ENCODE measurements at regions not wholly inside any gene's neighbourhood (a gene's known extent, or its start where the extent isn't known, plus 50 kb on each side); places are given as distances from the start of the nearest gene placed in this dataset.

DNA sequence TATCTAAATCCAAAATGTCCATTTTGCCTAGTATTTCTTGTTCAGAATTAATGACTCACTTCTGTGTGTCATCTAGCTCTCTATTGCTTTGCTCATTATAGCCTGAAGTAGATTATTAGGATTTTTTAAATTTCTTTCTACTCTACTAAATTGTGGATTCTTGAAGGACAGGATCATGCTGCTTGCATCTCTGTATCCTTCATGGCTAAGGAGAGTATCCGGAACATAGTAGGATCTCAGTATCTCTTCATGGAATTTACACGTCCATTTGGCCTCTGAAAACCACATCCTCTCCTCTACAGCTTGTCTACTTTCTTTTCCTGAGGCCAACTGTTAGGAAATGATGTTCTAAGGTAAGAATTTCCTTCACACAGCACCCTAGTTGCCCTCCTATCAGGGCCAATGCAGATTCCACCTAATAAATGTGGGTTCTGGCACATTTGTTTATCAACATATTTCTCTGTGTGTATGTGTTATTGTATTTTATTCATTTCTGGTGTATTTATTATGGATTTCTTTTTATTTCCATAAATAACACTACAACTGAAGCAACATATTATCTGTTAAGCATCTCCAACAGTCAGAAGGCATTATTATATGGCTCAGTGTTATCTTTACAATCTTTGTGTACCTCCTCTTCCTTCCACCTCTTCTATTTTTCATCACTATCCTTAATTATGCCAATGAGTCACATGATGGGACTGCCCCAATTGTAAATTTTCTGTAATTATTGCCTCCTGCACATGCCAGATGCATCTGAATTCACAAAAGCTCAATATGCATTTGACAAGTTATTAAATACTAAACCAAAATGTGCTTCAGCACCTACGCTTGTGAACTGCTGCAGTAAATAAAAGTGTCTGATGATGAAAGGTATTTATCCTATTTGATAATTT, 557.8 kb upstream of the TLE4 start:
- no peaks in the 10 kb centered on the region for H3K36me3 Mint-ChIP-seq
- no peaks in the 10 kb centered on the region for H3K9me3 Mint-ChIP-seq (ENCODE audit: low read depth)
- no peak overlapping the region for H3K4me3 Mint-ChIP-seq
- no peak overlapping the region for H3K27ac Mint-ChIP-seq
- H3K27me3 Mint-ChIP-seq = no peaks in the 10 kb centered on the region
- no peaks in the 10 kb centered on the region for H3K4me1 Mint-ChIP-seq (ENCODE audit: low read depth)

DNA sequence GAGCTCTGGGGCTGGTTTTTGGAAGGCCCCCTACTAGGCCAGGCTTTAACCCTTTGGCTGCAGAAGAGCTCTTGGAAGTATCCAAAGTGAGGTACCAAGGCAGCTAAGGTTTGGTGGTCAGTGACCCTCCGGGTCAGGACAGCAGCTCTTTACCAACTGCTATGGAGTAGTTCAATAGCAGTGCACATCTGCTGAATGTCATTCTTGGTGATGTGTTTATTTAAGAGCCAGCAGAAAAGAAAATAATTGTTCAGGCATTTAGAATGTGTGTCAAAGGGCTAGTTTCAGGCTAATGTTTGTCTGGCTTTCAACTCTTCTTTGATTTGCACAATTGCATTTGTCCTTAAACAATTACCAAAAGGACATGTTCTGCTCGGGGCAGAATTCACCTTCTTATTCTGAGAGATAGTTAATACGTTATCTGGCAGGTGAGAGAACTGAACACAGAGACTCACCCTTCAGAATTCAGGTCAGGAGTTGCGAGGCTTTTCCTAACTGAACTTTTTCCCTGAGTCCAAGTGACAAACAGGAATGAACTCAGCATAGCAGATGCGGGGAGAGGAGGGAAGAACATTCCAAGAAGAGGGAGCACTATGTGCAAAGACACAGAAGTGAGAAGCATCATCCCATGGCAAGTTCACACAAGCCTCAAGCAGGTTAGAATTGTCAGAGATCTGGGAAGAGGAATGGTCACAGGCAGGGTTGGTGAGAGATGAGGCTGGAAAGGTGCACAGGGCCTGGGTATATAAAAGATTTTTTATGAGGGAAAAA, 556.7 kb upstream of the TLE4 start:
- Mint-ChIP-seq H3K27me3 (no peaks in the 10 kb centered on the region), H3K27ac (no peak overlapping the region), H3K4me1 (ENCODE audit: low read depth) (no peaks in the 10 kb centered on the region), H3K36me3 (no peaks in the 10 kb centered on the region), H3K4me3 (no peak overlapping the region), H3K9me3 (ENCODE audit: low read depth) (no peaks in the 10 kb centered on the region)

DNA sequence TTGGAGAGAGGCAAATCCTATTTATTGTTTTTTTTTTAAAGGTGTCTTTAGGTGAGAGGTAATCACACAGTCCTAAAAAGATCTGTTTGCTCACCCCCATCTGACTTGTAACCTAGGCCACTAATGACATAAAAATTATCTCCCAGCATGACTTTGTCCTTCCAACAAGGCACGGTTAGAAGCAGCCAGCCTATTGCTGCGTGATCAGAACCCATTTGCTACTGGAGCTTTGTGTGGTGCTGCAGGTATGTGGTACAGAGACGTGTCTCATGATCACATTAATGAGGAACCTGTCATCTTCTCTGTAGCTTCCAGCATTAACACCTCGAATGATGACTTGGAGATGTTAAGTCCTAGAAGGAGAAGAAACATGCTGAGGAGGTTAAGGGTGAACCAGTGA, 555.8 kb upstream of the TLE4 start:
- Mint-ChIP-seq H3K27me3 (no peaks in the 10 kb centered on the region), H3K27ac (no peak overlapping the region), H3K9me3 (ENCODE audit: low read depth) (no peaks in the 10 kb centered on the region), H3K36me3 (no peaks in the 10 kb centered on the region), H3K4me1 (ENCODE audit: low read depth) (no peaks in the 10 kb centered on the region), H3K4me3 (no peak overlapping the region)

DNA sequence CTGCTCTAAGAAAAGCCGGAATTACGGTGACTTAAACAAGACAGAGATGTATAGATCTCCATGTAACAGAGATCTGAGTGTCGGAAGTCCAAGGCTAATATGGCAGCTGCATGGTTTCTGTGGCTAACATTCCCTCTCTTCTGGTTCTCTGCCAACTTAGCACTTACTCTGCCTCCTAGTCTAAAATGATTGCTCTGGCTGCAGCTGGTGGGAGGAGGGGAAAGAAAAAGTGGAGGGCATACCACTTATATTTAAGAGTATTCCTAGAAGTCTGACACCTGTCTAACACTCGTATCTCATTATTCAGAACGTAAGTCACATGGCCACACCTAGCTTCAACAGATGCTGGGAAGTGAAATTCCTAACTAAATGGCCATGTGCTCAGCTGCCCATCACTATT, 551.5 kb upstream of the TLE4 start:
- Mint-ChIP-seq H3K27me3 (no peaks in the 10 kb centered on the region), H3K4me3 (no peak overlapping the region), H3K4me1 (ENCODE audit: low read depth) (no peaks in the 10 kb centered on the region), H3K27ac (no peak overlapping the region), H3K36me3 (no peaks in the 10 kb centered on the region), H3K9me3 (ENCODE audit: low read depth) (no peaks in the 10 kb centered on the region)

DNA sequence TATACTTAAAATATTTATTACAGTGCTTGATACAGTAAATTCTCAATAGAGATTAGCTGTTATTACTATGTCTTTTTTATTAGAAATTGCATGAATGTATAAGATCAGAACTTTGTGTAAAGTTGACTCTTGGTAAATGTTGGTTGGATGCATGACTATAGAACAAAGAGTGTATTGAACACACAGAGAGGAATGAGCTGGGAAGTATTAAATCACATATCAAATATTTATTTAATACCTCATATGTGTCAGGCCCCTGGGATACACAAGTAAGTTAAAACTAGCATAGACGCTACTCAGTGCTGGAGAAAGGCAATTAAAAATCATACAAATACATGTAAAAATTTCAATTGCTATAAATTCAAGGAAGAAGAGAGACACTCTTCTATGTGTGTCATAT, 550.7 kb upstream of the TLE4 start:
- no peaks in the 10 kb centered on the region for H3K27me3 Mint-ChIP-seq
- H3K9me3 Mint-ChIP-seq (ENCODE audit: low read depth) = no peaks in the 10 kb centered on the region

DNA sequence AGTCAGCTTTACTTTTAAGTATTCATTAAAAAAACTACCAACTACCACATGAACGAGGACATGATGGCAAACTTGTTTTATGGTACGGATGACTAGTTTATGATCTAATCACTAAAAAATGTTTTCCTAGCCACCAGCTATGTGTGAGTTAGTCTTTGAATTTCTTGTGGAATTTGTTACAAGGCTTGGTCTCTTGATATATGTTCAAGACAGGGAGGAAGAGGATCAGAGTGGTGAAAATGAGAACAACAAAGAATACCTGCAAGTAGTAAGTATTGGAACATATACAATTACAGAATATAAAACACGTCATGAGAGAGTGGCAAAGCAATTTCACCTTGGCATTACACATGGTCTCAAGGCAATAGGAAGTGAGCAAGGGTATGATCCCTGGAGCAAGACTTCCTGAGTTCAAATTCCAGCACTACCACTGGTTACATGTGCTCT, 548.6 kb upstream of the TLE4 start:
- H3K27ac Mint-ChIP-seq = no peak overlapping the region
- H3K9me3 Mint-ChIP-seq (ENCODE audit: low read depth) = no peaks in the 10 kb centered on the region
- H3K36me3 Mint-ChIP-seq = no peaks in the 10 kb centered on the region
- no peak overlapping the region for H3K4me3 Mint-ChIP-seq
- H3K4me1 Mint-ChIP-seq (ENCODE audit: low read depth) = no peaks in the 10 kb centered on the region
- H3K27me3 Mint-ChIP-seq = peaks cover 1% of the 10 kb centered on the region

More for the DNA sequence above, 550.7 kb upstream of the TLE4 start:
- H3K36me3 Mint-ChIP-seq = no peaks in the 10 kb centered on the region
- H3K27ac Mint-ChIP-seq = no peak overlapping the region
- no peaks in the 10 kb centered on the region for H3K4me1 Mint-ChIP-seq (ENCODE audit: low read depth)
- no peak overlapping the region for H3K4me3 Mint-ChIP-seq

DNA sequence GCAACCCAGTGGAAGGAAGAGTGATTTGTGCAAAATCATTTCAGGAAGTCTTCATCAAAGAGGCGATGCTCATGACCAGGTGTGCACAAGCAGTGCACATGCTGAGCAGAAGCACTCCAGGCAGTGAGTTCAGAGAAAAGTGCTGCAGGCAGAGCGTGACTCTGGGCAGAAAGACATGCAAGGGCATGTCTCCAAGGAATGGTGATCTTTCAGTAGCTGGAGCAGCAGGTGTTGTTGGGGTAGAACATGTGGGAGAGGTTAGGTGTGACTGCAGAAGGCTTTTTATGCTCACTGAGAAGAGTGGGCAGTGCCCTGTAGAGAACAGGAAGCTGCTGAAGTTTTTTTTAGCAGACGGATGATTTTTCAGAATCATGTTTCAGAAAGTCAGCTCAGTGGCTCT, 545.4 kb upstream of the TLE4 start:
- no peaks in the 10 kb centered on the region for H3K36me3 Mint-ChIP-seq
- no peak overlapping the region for H3K27ac Mint-ChIP-seq
- H3K4me3 Mint-ChIP-seq = no peak overlapping the region

DNA sequence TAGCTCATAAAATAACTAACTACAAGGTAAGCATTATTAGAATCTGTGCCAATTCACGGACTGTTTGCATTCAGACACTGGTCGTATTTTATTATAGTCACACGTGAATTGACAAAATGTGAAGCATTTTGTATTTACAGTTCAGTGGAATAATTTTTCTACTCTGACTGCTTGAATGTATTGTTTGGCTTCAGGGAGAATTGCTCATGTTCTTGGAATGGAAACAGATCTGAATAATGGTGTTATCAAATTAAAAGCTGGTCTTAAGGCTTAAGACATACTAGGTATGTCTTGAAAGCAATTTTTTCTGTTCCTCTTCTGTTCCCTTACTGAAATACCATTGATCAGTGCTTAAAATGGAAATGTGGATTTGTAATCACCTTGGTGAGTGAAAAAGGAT, 543.7 kb upstream of the TLE4 start:
- Mint-ChIP-seq H3K4me1 (ENCODE audit: low read depth) (no peaks in the 10 kb centered on the region), H3K9me3 (ENCODE audit: low read depth) (no peaks in the 10 kb centered on the region), H3K36me3 (no peaks in the 10 kb centered on the region), H3K27ac (no peak overlapping the region), H3K27me3 (peaks cover 1% of the 10 kb centered on the region), H3K4me3 (no peak overlapping the region)

More for the DNA sequence above, 545.4 kb upstream of the TLE4 start:
- Mint-ChIP-seq H3K4me1 (ENCODE audit: low read depth) (no peaks in the 10 kb centered on the region), H3K27me3 (peaks cover 1% of the 10 kb centered on the region), H3K9me3 (ENCODE audit: low read depth) (no peaks in the 10 kb centered on the region)

DNA sequence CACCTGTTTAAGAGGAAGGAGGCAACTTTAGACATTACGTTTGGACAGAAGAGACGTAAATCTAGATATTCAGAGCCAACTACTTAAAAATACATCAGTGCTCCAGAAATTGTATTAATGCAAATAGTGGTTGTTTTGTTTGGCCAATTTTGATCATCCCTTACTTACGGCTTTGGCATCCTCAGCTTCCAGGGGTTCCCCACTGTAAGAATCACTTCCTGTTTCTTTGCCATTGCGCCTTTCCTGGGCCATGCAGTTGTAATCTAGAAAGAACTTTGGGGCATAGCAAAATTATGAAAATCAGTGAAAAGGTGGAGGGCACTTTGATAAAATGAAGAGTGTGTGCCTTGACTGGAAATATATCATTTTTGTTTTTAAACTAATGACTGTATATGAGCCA, 537.2 kb upstream of the TLE4 start:
- Mint-ChIP-seq H3K27me3 (no peaks in the 10 kb centered on the region), H3K27ac (no peak overlapping the region), H3K9me3 (ENCODE audit: low read depth) (no peaks in the 10 kb centered on the region), H3K4me1 (ENCODE audit: low read depth) (no peaks in the 10 kb centered on the region), H3K36me3 (no peaks in the 10 kb centered on the region), H3K4me3 (no peak overlapping the region)

DNA sequence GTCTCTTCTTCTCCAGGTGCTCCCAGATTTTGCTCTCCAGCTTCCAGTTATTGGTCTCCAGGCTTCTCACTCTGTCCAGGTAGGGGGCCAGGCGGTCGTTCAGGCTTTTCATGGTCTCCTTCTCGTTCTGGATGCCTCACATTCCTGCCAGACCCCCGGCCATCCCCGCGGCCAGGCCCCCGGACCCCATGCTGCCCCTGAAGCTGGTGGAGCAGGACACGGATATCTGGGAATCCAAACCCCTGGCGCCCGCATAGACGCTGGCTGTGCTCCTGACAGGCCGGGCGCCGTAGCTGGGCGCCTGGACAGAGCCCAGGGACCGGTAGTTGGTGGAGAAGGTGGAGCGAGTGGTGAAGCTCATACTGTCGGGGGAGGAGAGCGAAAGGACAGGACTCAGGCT, 534.4 kb upstream of the TLE4 start:
- no peaks in the 10 kb centered on the region for H3K27me3 Mint-ChIP-seq
- no peaks in the 10 kb centered on the region for H3K4me1 Mint-ChIP-seq (ENCODE audit: low read depth)
- H3K27ac Mint-ChIP-seq = no peak overlapping the region
- no peaks in the 10 kb centered on the region for H3K9me3 Mint-ChIP-seq (ENCODE audit: low read depth)
- no peaks in the 10 kb centered on the region for H3K36me3 Mint-ChIP-seq
- no peak overlapping the region for H3K4me3 Mint-ChIP-seq

DNA sequence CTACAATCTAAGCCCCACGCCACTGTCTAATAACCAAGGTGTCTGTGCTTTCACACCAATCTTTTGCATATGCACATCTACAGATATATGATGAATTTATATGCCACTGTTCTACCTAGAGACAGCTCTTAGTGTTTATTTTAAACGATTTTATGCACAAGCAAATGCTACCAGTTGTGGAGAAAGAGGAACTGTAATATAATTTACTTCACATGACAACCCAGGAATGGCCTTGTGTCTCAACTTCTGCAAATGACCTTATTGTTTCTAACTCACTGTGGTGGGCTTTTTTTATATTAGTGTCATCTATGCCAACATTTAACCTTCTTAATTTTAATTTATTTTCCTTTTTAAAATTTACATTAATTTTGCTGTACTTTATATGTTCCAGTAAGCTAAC, 531.1 kb upstream of the TLE4 start:
- no peak overlapping the region for H3K4me3 Mint-ChIP-seq
- no peaks in the 10 kb centered on the region for H3K9me3 Mint-ChIP-seq (ENCODE audit: low read depth)
- no peaks in the 10 kb centered on the region for H3K27me3 Mint-ChIP-seq
- H3K4me1 Mint-ChIP-seq (ENCODE audit: low read depth) = no peaks in the 10 kb centered on the region
- H3K27ac Mint-ChIP-seq = no peak overlapping the region
- no peaks in the 10 kb centered on the region for H3K36me3 Mint-ChIP-seq

DNA sequence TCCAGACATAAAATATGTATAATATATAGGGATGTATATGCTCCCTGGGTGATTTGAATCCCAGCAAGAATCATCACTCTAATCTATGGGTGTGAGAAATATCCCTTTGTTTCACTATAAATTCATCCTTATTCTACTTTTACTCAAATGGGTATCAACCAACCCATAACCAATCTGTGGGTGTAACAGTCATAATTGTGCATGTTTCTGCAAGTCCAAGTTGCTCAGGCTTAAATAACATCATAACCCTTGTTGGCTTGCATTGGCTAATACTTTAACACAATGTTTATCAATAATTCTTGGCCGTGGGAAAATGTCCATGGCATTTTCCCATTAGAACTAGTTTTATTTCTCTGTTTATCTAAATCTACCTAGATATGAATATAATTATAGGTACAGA, 530.5 kb upstream of the TLE4 start:
- Mint-ChIP-seq H3K27ac (no peak overlapping the region), H3K36me3 (no peaks in the 10 kb centered on the region), H3K27me3 (no peaks in the 10 kb centered on the region), H3K4me3 (no peak overlapping the region), H3K4me1 (ENCODE audit: low read depth) (no peaks in the 10 kb centered on the region), H3K9me3 (ENCODE audit: low read depth) (no peaks in the 10 kb centered on the region)

DNA sequence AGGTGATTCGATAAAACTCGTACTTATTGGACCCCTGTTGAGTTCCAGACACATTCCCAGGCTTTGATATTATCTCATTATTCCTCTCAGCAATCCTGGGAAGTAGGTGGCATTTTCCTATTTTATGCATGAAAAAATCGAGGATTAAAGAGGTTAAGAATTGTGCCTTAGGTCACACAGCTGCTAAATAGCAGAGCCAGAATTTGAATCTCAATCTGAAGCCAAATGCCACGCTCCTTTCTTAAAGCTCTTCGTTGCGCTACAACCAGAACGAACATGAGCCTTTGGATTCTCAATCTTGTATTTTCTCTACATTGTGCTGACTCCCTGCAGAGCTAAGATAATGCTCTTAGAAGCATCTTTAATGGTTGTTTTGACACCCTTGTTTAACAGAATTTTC, 527.8 kb upstream of the TLE4 start:
- no peaks in the 10 kb centered on the region for H3K27me3 Mint-ChIP-seq
- no peak overlapping the region for H3K4me3 Mint-ChIP-seq
- H3K27ac Mint-ChIP-seq = no peak overlapping the region
- H3K9me3 Mint-ChIP-seq (ENCODE audit: low read depth) = no peaks in the 10 kb centered on the region
- no peaks in the 10 kb centered on the region for H3K4me1 Mint-ChIP-seq (ENCODE audit: low read depth)
- no peaks in the 10 kb centered on the region for H3K36me3 Mint-ChIP-seq

DNA sequence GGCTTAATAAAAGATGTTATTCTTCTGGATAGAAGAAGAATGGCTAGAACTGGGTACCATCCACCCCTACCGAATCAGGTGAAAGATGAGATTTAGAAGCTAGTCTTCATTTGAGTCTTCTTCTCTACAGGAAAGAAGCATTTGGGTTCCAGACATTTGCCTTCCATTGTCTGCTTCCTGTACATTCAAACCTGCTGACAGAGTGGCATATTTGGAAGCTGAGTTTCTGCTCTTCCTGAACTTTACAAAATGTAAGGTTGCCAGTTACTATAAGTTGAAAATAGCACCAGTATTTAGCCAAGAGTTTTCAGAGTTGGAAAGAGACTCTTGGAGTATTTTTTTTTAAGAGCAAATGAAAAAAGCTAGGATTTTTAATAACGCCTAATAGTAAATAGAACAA, 525.4 kb upstream of the TLE4 start:
- H3K27me3 Mint-ChIP-seq = peaks cover 2% of the 10 kb centered on the region
- H3K4me1 Mint-ChIP-seq (ENCODE audit: low read depth) = no peaks in the 10 kb centered on the region
- no peak overlapping the region for H3K27ac Mint-ChIP-seq
- H3K9me3 Mint-ChIP-seq (ENCODE audit: low read depth) = no peaks in the 10 kb centered on the region
- no peaks in the 10 kb centered on the region for H3K36me3 Mint-ChIP-seq
- H3K4me3 Mint-ChIP-seq = no peak overlapping the region

DNA sequence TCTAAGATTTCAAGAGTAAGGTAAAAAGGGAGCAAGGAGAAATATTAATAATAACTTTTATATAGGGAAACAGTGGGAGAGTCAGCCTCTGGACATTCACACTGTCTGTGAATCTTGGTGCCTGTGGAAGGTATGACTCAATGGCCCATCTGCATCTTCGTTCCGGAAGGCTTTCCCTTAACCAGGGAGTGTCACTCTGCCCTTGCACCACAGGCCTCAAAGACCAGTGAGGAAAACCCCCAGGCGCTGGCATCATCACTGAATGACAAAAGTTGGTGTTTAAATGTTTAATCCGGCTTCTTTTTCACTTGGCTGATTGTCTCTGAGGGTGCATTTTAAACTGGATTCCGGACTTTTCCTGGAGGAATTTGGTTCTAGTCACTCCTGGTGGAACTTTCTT, 522.4 kb upstream of the TLE4 start:
- Mint-ChIP-seq H3K27me3 (peaks cover 2% of the 10 kb centered on the region), H3K4me1 (ENCODE audit: low read depth) (no peaks in the 10 kb centered on the region), H3K36me3 (no peaks in the 10 kb centered on the region), H3K9me3 (ENCODE audit: low read depth) (no peaks in the 10 kb centered on the region), H3K4me3 (no peak overlapping the region), H3K27ac (no peak overlapping the region)
